ENCODE measurements at regions not wholly inside any gene's neighbourhood (a gene's known extent, or its start where the extent isn't known, plus 50 kb on each side); places are given as distances from the start of the nearest gene placed in this dataset.

GRCh38 chr3:193906849-193907410 is 229.0 kb upstream of the HES1 start:
- no peak for TF ChIP-seq POLR2AphosphoS5 (IDR thresholded peaks at IDR 0.05)
- TF ChIP-seq, protein P1, sequence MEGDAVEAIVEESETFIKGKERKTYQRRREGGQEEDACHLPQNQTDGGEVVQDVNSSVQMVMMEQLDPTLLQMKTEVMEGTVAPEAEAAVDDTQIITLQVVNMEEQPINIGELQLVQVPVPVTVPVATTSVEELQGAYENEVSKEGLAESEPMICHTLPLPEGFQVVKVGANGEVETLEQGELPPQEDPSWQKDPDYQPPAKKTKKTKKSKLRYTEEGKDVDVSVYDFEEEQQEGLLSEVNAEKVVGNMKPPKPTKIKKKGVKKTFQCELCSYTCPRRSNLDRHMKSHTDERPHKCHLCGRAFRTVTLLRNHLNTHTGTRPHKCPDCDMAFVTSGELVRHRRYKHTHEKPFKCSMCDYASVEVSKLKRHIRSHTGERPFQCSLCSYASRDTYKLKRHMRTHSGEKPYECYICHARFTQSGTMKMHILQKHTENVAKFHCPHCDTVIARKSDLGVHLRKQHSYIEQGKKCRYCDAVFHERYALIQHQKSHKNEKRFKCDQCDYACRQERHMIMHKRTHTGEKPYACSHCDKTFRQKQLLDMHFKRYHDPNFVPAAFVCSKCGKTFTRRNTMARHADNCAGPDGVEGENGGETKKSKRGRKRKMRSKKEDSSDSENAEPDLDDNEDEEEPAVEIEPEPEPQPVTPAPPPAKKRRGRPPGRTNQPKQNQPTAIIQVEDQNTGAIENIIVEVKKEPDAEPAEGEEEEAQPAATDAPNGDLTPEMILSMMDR (IDR thresholded peaks at IDR 0.05), result no peak
- no peak for TF ChIP-seq POLR2A (IDR thresholded peaks at IDR 0.05)
- Histone ChIP-seq H3K4me1 (no peaks in the 10 kb centered on the region), H3K27me3 (no peaks in the 10 kb centered on the region), H3K27ac (no peak overlapping the region), H3K4me3 (no peak overlapping the region), H3K9me3 (no peaks in the 10 kb centered on the region), H3K36me3 (no peaks in the 10 kb centered on the region)
- DNase-seq (ENCODE audit: low spot score in 2 of 2), result no peak
- intact Hi-C loops (cut with DNase I; ENCODE audit: low total_unique reads), result no loop called here

- H3K36me3 ChIP-seq, result no peaks in the 10 kb centered on the region
- no peaks in the 10 kb centered on the region for H3K9me3 ChIP-seq
- H3K4me3 ChIP-seq, result no peak overlapping the region
- intact Hi-C loops (cut with DNase I; ENCODE audit: low total_unique reads), result no loop called here
- no peaks in the 10 kb centered on the region for H3K27me3 ChIP-seq
- DNase-seq (ENCODE audit: low spot score in 2 of 2), result no peak
- no peak overlapping the region for H3K27ac ChIP-seq
- TF ChIP-seq POLR2A (IDR thresholded peaks at IDR 0.05) (no peak), POLR2AphosphoS5 (IDR thresholded peaks at IDR 0.05) (no peak)
- TF ChIP-seq, protein P1 (IDR thresholded peaks at IDR 0.05), result no peak
- H3K4me1 ChIP-seq, result no peaks in the 10 kb centered on the region
Measured at GRCh38 chr3:193908181-193908744, 227.7 kb upstream of the HES1 start.

- TF ChIP-seq, protein P1 (IDR thresholded peaks at IDR 0.05), result no peak
- TF ChIP-seq POLR2A (IDR thresholded peaks at IDR 0.05) (no peak), POLR2AphosphoS5 (IDR thresholded peaks at IDR 0.05) (no peak)
- Histone ChIP-seq H3K27ac (peak overlapping the region in 1 of 2 donors; percentile 17), H3K36me3 (no peaks in the 10 kb centered on the region), H3K9me3 (no peaks in the 10 kb centered on the region), H3K4me3 (no peak overlapping the region), H3K4me1 (no peaks in the 10 kb centered on the region), H3K27me3 (no peaks in the 10 kb centered on the region)
- intact Hi-C loops (cut with DNase I; ENCODE audit: low total_unique reads), result no loop called here
- no peak for DNase-seq (ENCODE audit: low spot score in 2 of 2)
Measured at GRCh38 chr3:193909387-193909786, 226.6 kb upstream of the HES1 start.

- Histone ChIP-seq H3K27me3 (no peaks in the 10 kb centered on the region), H3K9me3 (no peaks in the 10 kb centered on the region), H3K4me1 (no peaks in the 10 kb centered on the region), H3K36me3 (no peaks in the 10 kb centered on the region), H3K27ac (no peak overlapping the region), H3K4me3 (no peak overlapping the region)
- TF ChIP-seq POLR2AphosphoS5 (IDR thresholded peaks at IDR 0.05), result no peak
- TF ChIP-seq, protein P1 (IDR thresholded peaks at IDR 0.05), result no peak
- TF ChIP-seq POLR2A (IDR thresholded peaks at IDR 0.05), result no peak
- intact Hi-C loops (cut with DNase I; ENCODE audit: low total_unique reads), result no loop called here
- DNase-seq (ENCODE audit: low spot score in 2 of 2), result no peak
Measured at GRCh38 chr3:193910310-193910709, 225.6 kb upstream of the HES1 start.

DNA sequence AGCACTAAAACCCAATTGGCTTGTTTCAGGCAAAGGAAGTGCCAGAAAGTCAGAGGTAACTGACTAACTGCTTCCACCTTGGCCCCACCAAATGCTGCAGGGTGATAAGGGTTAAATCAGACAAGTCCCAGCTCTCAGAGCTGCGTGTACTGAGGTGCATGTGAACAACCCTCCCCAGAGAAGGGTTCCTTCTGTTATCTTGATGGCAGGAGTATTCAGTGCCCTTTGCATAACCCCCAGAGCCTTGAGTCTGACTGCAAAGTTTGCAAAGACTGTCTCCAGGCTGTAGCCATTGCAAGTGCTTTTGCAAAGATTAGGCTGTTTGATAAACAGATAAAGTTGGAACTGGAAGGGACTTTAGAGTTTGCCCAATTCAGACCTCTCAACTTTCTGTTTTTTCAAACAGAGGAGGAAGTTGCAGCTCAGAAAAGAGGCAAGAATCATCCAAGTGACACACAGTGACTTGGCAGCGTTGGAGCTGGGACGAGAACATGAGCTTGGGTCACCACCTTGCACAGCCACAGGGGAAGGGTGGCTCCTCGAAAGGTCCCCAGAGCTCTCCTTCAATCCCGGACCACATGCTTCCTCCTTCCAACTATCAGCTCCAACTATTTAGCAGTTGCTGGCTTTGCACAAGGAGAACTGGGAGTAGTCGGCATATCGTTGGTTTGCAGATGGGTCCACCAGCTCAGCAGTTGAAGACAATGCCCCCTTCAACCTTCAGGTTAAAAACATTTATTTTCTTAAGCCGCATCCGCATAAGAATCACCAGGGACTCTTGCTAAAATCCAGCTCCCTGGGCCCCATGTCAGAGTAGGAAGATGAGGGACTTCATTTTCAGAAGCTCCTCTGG is 224.8 kb upstream of the HES1 start:
- intact Hi-C loops (cut with DNase I; ENCODE audit: low total_unique reads), result no loop called here
- no peak for TF ChIP-seq POLR2A (IDR thresholded peaks at IDR 0.05)
- TF ChIP-seq POLR2AphosphoS5 (IDR thresholded peaks at IDR 0.05), result no peak
- TF ChIP-seq, protein P1 (IDR thresholded peaks at IDR 0.05), result no peak
- DNase-seq (ENCODE audit: low spot score in 2 of 2), result no peak

More for the DNA sequence above, 224.8 kb upstream of the HES1 start:
- Histone ChIP-seq H3K4me3 (no peak overlapping the region), H3K27me3 (no peaks in the 10 kb centered on the region), H3K4me1 (no peaks in the 10 kb centered on the region), H3K9me3 (no peaks in the 10 kb centered on the region), H3K27ac (no peak overlapping the region), H3K36me3 (no peaks in the 10 kb centered on the region)
